PC-3 (cell line): ENCODE measurements at regions not wholly inside any gene's neighbourhood (a gene's known extent, or its start where the extent isn't known, plus 50 kb on each side); places are given as distances from the start of the nearest gene placed in this dataset.

Source experiments
- EZH2 ChIP-seq: fragments of 300-600 bp; sonication (generic); IDR thresholded peaks from one replicate; pipeline ENCODE4 v1.6.1; 2017; ENCODE audit warnings: antibody characterized with exemption, mild to moderate bottlenecking, low read length; ENCODE audit not compliant: unreplicated experiment
- EZH2phosphoT487 ChIP-seq: fragments of 300-600 bp; sonication (generic); IDR thresholded peaks from 2 replicates; pipeline ENCODE4 v1.6.1; 2018; ENCODE audit warnings: mild to moderate bottlenecking, antibody characterized with exemption, low read length, borderline replicate concordance
- TF ChIP-seq, protein P1 (sequence below): fragments of 300-600 bp; sonication (generic); conservative IDR thresholded peaks from 2 replicates; pipeline ENCODE4 v1.5.1; 2017; ENCODE audit warnings: antibody characterized with exemption, low read depth, mild to moderate bottlenecking, low read length

DNA sequence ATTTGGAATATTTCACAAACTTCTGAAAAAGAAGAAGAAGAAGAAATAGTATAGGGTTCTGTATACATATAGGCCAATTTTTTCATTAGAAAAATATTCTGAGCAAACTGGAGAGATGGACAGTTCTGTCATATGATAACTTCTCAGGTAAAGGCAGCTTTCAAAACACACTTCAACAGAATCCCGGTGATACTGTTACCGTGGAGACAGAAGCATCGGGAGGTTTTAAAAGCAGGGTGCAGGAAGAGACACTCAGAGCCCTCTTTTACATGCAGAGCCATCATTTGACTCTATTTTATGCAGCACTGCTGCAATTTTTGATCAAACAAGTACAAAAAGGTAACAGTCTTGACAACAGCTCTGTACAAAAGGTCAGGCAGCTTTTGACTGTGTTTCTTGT lies 1785.4 kb downstream of the LRRC4C start:
- no peak for TF ChIP-seq EZH2
- TF ChIP-seq, protein P1, sequence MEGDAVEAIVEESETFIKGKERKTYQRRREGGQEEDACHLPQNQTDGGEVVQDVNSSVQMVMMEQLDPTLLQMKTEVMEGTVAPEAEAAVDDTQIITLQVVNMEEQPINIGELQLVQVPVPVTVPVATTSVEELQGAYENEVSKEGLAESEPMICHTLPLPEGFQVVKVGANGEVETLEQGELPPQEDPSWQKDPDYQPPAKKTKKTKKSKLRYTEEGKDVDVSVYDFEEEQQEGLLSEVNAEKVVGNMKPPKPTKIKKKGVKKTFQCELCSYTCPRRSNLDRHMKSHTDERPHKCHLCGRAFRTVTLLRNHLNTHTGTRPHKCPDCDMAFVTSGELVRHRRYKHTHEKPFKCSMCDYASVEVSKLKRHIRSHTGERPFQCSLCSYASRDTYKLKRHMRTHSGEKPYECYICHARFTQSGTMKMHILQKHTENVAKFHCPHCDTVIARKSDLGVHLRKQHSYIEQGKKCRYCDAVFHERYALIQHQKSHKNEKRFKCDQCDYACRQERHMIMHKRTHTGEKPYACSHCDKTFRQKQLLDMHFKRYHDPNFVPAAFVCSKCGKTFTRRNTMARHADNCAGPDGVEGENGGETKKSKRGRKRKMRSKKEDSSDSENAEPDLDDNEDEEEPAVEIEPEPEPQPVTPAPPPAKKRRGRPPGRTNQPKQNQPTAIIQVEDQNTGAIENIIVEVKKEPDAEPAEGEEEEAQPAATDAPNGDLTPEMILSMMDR = no peak
- no peak for TF ChIP-seq EZH2phosphoT487
